K562 (cell line): ENCODE measurements at regions not wholly inside any gene's neighbourhood (a gene's known extent, or its start where the extent isn't known, plus 50 kb on each side); places are given as distances from the start of the nearest gene placed in this dataset.

Experiments
- ARID1B ChIP-seq: fragments of 450-650 bp; IDR thresholded peaks from 2 replicates; pipeline ENCODE4 v1.6.1; 2016; ENCODE audit warnings: antibody characterized with exemption, mild to moderate bottlenecking, inconsistent platforms
- ARID2 ChIP-seq: fragments of 450-650 bp; IDR thresholded peaks from 2 replicates; pipeline ENCODE4 v1.6.1; 2017; ENCODE audit warnings: antibody characterized with exemption, mild to moderate bottlenecking
- CREB5 ChIP-seq: fragments of 250-450 bp; sonication (Bioruptor Pico); IDR thresholded peaks from 2 replicates; pipeline ENCODE4 v1.5.0; 2020; ENCODE audit warnings: mild to moderate bottlenecking
- E2F1 ChIP-seq: sonication (generic); formaldehyde crosslinking; IDR thresholded peaks from 2 replicates; pipeline ENCODE4 v1.8.1; 2023; ENCODE audit warnings: mild to moderate bottlenecking, missing genetic modification reagents, moderate library complexity
- L3MBTL2 ChIP-seq: fragments of 450-650 bp; IDR thresholded peaks from 2 replicates; pipeline ENCODE4 v1.6.1; 2016; ENCODE audit warnings: mild to moderate bottlenecking, moderate library complexity
- LARP7 ChIP-seq: fragments of 450-650 bp; IDR thresholded peaks from 2 replicates; pipeline ENCODE4 v1.6.1; 2016
- MLX ChIP-seq, 2 experiments: fragments of 450-650 bp in 1 of 2; sonication (generic) in 1 of 2; formaldehyde crosslinking; conservative IDR thresholded peaks; 2 replicates each; pipeline versions ENCODE4 v1.4.0 to v1.8.1; 2020 to 2022; ENCODE audit warnings: mild to moderate bottlenecking in 1 of 2, missing genetic modification reagents in 1 of 2
- OTX1 ChIP-seq: fragments of 450-650 bp; formaldehyde crosslinking; IDR thresholded peaks from 2 replicates; pipeline ENCODE4 v1.4.0; 2022; ENCODE audit warnings: mild to moderate bottlenecking
- SAP30 ChIP-seq: fragments of 200-600 bp; sonication (generic); IDR thresholded peaks from 2 replicates; pipeline ENCODE4 v1.6.1; 2012; ENCODE audit warnings: borderline replicate concordance, low read depth, mild to moderate bottlenecking, moderate library complexity, low read length, control low read depth, inconsistent platforms; ENCODE audit not compliant: insufficient read depth, poor library complexity, severe bottlenecking
- TRIM25 ChIP-seq: fragments of 450-650 bp; IDR thresholded peaks from 2 replicates; pipeline ENCODE4 v1.7.0; 2016; ENCODE audit warnings: borderline replicate concordance
- U2AF1 ChIP-seq: fragments of 200-400 bp; formaldehyde crosslinking; optimal IDR thresholded peaks from 2 replicates; pipeline ENCODE3; 2017; ENCODE audit warnings: mild to moderate bottlenecking, low read depth, low read length, moderate library complexity
- ZBTB9 ChIP-seq: fragments of 450-650 bp; formaldehyde crosslinking; IDR thresholded peaks from 2 replicates; pipeline ENCODE4 v1.4.0; 2020; ENCODE audit warnings: mild to moderate bottlenecking, moderate library complexity
- ZFP30 ChIP-seq: fragments of 250-450 bp; sonication (Bioruptor Pico); IDR thresholded peaks from 2 replicates; pipeline ENCODE4 v1.8.0; 2022; ENCODE audit warnings: moderate library complexity, mild to moderate bottlenecking, inconsistent platforms, borderline replicate concordance
- ZMIZ1 ChIP-seq, 2 experiments: fragments of 150-350 bp in 1 of 2; IDR thresholded peaks; 2 replicates each; pipeline ENCODE4 v1.6.1; 2012 to 2016; ENCODE audit warnings: low read depth in 2 of 2, low read length in 2 of 2, mild to moderate bottlenecking in 1 of 2, moderate library complexity in 1 of 2
- ZNF584 ChIP-seq: fragments of 200-800 bp; sonication (Bioruptor generic); IDR thresholded peaks from 2 replicates; pipeline ENCODE4 v1.6.1; 2016; ENCODE audit warnings: low read depth, mild to moderate bottlenecking, missing genetic modification characterization, missing compliant biosample characterization
- ZNF79 ChIP-seq: fragments of 250-450 bp; sonication (Bioruptor Pico); IDR thresholded peaks from 2 replicates; pipeline ENCODE4 v1.4.0; 2020; ENCODE audit warnings: low read depth, mild to moderate bottlenecking, moderate library complexity

GRCh38 chr2:181376442-181376841 is 80.7 kb upstream of the ITGA4 start (continued):
- TF ChIP-seq CREB5 (no peak), ARID1B (no peak), U2AF1 (no peak), ZFP30 (CRISPR knock-in tag) (no peak), ZNF79 (CRISPR knock-in tag) (no peak), LARP7 (no peak), ZMIZ1 (IDR thresholded peaks at IDR 0.05; ENCODE audit: low read depth in 2 of 2, low read length in 2 of 2) (no peak), ZBTB9 (CRISPR knock-in tag) (no peak), E2F1 (CRISPR knock-in tag) (no peak), OTX1 (CRISPR knock-in tag) (no peak), MLX (CRISPR knock-in tag; conservative IDR thresholded peaks at IDR 0.05) (no peak), SAP30 (no peak), TRIM25 (no peak), L3MBTL2 (no peak), ZNF584 (CRISPR knock-in tag) (no peak), ARID2 (no peak)
